Urothelium cell line (cell line): ENCODE measurements at regions not wholly inside any gene's neighbourhood (a gene's known extent, or its start where the extent isn't known, plus 50 kb on each side); places are given as distances from the start of the nearest gene placed in this dataset.

Experiments used
- DNase-seq: peaks from one replicate; pipeline ENCODE4 v3.0.0; 2011; ENCODE audit warnings: low spot score, mixed read lengths
- FAIRE-seq: peaks from 2 replicates; lab custom pipeline; 2011; peaks lifted over from hg19 to GRCh38; lab: Jason Lieb, UNC

- no peak for FAIRE-seq
- DNase-seq = no peak
These were observed 1059.0 kb downstream of the TUSC7 start for GRCh38 chr3:117768581-117768980.

GRCh38 chr3:117774130-117774529 is 1064.6 kb downstream of the TUSC7 start:
- DNase-seq (no peak), FAIRE-seq (no peak)

DNA sequence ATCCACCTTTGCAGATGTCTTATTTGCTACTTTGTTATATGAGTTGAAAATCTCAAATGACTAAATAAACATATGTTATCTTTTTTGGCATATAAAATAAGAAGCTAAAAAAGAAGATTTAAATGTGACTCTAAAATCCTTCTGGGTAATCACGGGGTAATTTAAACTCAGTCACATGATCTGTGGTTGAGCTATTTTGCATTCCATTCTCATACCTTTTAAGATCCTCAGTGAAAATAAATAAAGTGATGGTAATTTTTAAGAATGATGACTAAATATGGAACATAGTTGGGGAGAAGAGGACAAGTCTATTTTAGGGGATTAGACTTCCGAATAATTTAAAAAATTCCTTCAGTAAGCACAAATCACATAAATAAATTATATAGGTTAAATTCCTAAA is 1076.8 kb downstream of the TUSC7 start:
- FAIRE-seq (no peak), DNase-seq (no peak)

GRCh38 chr3:117788061-117788460 is 1078.5 kb downstream of the TUSC7 start:
- DNase-seq (peak; percentile 38), FAIRE-seq (peak; percentile 73)

GRCh38 chr3:117788506-117788905 is 1078.9 kb downstream of the TUSC7 start:
- no peak for FAIRE-seq
- no peak for DNase-seq

GRCh38 chr3:117790235-117790987 is 1080.8 kb downstream of the TUSC7 start:
- DNase-seq = no peak
- FAIRE-seq = no peak

DNA sequence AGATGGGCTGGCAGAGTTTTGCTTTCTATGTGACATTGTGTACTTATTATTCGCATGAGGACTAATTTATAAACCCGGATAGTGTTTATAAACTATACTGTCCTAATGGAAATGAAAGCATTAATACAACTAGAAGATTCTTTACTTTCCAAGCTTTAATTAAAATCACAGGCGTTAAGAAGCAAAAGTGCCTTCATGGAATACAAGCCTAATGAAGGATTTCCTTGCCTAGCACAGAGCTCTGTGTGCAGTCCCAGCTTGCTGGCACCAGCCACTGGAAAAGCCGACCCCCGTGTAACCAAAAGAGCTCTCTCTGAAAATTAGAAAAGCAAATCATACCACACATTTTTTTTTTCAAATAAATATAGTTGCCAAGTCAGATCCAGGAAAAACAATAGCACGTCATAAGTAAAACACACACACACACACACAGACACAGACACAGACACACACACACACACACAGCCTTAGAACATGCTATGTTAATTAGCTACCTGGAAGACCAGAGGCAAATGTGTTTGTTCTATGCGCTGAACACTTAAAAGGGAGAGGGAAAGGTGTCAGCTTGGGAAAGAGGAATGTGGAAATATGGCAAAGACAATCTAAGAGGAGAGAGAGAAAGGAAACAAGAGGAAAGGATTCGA is 1084.2 kb downstream of the TUSC7 start:
- no peak for FAIRE-seq
- no peak for DNase-seq

GRCh38 chr3:117798221-117798620 is 1088.6 kb downstream of the TUSC7 start:
- no peak for DNase-seq

GRCh38 chr3:117798687-117799386 is 1089.3 kb downstream of the TUSC7 start:
- no peak for FAIRE-seq
- DNase-seq = no peak

More at GRCh38 chr3:117798221-117798620, 1088.6 kb downstream of the TUSC7 start:
- FAIRE-seq = no peak

- no peak for FAIRE-seq
These were observed 1089.8 kb downstream of the TUSC7 start for GRCh38 chr3:117799387-117799735.

GRCh38 chr3:117801912-117802239 is 1092.3 kb downstream of the TUSC7 start:
- FAIRE-seq = no peak
- no peak for DNase-seq

More at GRCh38 chr3:117799387-117799735, 1089.8 kb downstream of the TUSC7 start:
- DNase-seq = no peak

DNA sequence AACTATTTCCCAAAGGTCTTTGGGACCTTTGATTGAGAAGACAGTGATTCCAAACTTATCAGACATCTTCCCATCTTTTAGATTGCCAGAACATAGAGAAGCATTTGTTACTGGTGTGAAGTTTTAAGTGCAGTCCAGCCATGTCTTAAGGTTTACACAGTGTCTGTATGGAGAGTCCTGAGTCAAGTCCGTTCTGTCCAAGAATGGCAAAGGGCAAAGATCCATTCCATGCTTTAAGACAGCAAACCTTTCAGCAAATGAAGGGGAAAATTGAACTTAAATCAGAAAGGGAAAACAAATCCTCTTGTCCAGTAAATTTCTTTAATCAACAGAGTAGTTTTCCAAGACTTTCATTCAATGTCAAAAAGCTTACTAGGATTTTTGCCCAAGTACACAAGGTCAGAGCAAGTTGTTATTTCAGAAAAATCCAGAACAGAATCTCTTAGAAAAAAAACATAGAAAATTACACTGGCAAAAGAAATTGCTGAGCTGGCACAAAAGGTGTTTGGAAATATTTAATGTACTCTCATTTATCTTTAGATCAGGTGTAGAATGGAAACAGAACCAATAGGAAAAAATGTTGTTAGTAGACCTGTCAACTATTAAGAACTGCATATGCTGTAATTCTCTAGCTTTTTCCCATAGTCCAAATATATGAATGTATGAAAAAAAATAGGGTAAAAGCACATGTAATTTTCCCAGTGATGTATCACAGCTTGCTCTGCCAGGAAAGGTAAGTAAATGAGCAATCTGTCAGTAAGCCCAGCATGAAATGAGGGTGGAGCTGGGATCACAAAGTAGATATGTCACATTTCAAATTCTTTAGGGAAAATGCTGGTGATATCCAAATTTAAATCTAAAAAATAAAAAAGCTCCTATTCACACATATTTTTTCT is 1099.9 kb downstream of the TUSC7 start:
- FAIRE-seq (no peak), DNase-seq (no peak)

DNA sequence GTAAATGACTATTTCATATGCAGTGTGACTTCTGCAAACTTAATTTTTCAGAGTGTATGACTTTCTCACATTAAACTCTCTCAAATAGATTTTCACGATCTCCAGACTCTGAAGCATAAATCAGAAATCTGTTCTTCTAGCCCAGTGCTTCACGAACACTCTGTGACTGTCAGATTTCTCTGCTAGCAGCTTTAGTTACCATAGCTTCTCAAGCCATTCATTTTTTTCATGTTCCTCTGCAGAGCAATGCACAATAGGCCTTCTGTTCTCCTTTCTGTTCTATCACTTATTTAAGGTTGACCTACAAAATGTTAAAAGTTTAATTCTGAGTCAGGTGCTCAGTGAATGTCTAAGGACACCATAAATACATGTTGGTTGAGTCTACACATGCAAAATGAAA is 1102.2 kb downstream of the TUSC7 start:
- FAIRE-seq (no peak), DNase-seq (no peak)

DNA sequence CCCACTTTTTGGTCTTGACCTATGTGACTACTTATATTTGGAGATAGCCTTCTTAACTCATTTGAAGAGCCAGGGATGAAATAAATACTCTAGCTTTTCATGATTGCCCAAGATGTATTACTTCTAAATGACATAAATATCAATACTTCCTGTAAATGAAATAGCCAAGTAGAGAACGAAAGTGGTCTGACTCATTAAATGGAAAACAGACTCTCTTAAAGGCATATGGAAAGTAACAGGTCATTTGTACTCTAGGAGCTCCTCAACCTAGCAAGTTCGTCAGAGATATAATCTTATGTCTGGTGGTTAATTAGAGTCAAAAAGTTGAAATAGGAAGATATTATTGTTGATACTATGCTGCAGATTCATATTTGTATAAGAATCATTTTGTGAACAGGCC is 1105.4 kb downstream of the TUSC7 start:
- DNase-seq (no peak), FAIRE-seq (no peak)

DNA sequence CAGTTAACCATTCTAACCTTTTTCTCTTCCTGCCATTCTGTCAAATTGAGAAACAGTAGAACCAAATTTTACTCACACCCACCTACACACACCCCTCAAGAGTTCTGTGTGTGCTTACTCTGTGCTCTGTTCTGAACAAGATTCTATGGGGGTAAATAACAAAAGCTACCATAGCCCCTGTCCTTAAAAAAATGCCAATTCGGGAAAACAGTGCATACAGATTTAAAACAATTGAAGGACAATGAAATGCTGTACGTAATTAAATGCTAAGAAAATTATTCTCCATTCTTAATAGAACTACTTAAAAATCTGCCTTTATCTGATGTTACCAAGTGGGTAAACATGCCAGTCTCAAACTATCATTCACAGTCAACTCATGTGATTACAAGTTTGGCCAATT is 1107.5 kb downstream of the TUSC7 start:
- FAIRE-seq (no peak), DNase-seq (no peak)

GRCh38 chr3:117818592-117818991 is 1109.0 kb downstream of the TUSC7 start:
- FAIRE-seq = no peak

DNA sequence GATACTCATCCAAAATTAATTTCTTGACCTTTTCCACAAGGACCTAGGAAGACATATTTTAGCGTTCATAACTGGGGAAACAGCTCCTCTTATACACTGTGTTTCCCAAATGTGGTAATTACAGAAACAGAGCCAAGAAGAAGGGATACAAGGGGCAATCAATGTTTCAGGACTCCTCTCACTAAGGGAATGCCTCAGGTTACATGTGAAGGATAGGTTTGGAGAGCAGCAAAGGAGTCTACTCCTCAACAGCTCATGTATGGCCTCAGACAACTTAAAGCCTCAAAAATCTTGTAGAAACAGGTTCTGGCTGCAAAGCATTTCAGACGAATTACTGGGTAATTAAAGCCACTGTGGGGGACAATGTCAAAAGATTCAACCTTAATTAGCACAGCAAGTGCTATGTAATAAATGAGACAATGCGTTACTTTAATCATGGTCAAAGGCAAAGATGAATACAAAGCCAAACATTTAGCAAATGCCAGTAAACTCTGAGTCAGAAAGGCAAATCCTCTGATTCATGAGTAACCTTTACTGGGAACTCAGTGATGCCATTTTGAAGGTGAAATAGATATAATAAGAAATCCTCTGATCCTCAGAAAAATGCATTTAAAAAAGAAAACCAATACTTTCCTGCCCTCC is 1111.2 kb downstream of the TUSC7 start:
- DNase-seq (no peak), FAIRE-seq (no peak)

More at GRCh38 chr3:117818592-117818991, 1109.0 kb downstream of the TUSC7 start:
- DNase-seq = no peak

DNA sequence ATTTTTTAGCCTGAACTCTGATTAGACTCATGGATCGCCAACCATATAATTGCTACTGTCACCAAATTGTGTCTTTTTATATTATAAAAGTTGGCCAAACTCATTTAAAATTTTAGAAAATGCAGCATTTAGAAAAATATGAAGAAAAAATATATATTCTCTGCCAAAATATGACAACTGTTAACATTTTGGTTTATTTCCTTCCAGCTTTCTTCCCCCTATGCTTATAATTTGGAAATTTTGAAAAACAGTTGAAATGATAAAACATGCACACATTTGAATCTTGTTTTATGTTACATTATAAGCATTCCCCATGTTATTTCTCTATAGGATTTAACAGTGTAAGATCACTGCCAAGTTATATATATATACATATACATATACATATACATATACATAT is 1112.8 kb downstream of the TUSC7 start:
- no peak for FAIRE-seq

DNA sequence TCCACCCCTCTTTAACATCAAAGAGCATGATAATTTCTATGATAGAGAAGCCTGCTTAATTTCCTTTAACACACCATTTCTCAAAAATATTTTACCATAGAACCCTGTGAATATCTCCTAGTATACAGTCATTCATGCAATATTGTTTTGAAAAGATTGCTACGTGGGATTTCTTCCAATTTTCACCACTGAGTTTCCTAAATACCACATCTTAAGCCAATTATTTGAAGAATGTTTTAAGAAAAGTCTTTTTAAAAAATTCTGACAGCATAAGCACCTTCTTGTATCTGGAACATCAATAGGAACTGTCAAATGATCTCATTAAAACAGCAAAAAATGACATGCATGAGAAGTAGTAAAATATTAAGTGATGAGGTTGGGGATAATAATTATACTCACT is 1126.7 kb downstream of the TUSC7 start:
- FAIRE-seq (no peak), DNase-seq (no peak)

More for the DNA sequence above, 1112.8 kb downstream of the TUSC7 start:
- no peak for DNase-seq

GRCh38 chr3:117837391-117837790 is 1127.8 kb downstream of the TUSC7 start:
- DNase-seq (no peak), FAIRE-seq (no peak)
